GM21528 (cell line): ENCODE measurements at regions not wholly inside any gene's neighbourhood (a gene's known extent, or its start where the extent isn't known, plus 50 kb on each side); places are given as distances from the start of the nearest gene placed in this dataset.
"Not testable (repeated sequence)": the region's sequence is repeated elsewhere in the genome, so short reads cannot be mapped to it uniquely, and the experiment has no call there.

Experiments used
- ATAC-seq: cut with Tn5 transposase; IDR thresholded peaks from one replicate; pipeline ENCODE4 v1.9.1; 2021; ENCODE audit warnings: mild to moderate bottlenecking, moderate library complexity; ENCODE audit not compliant: unreplicated experiment, low FRiP score

GRCh38 chr11:127998421-127998820, 588.9 kb downstream of the ETS1 start:
- no peak for ATAC-seq

GRCh38 chr11:127997594-127997993, 589.8 kb downstream of the ETS1 start:
- no peak for ATAC-seq

DNA sequence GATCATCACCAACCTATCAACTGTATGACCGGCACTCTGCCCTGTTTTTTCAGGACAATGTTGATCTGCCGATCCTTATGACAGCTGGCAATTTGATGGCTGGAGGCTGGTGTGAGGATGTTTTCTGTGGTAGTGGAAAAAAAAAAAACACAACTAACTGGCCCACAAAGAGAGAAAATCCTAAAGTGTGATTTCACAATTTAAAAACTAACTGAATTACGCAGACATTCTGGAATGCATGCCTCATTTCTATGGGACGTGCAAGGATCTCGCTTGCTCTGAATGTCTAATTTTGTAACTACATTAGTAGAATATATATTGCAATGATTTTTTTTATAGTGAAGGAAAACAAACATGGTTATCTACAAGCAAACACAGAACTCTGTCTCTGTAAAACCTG, 590.5 kb downstream of the ETS1 start:
- no peak for ATAC-seq

GRCh38 chr11:127995921-127996320, 591.4 kb downstream of the ETS1 start:
- no peak for ATAC-seq

DNA sequence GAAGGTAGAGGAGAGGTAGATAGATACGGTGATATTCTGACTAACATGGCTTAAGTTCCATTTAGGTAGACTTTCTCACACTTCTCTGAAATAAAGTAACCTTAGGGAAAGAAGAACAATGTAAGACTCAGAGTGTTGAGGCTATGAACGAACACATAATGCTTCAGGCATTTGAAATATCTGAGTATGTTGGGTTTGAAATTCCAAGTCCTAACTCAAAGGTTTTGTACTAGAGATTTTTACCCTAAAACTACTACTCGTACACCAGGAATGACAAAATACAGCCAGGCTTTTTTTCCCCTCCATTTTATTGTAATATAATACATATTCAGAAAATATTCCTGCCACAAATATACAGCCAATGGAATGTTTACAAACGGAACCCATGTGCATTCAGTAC, 592.6 kb downstream of the ETS1 start:
- no peak for ATAC-seq

- no peak for ATAC-seq
Measured at GRCh38 chr11:127993788-127994187, 593.6 kb downstream of the ETS1 start.

GRCh38 chr11:127993281-127993680, 594.1 kb downstream of the ETS1 start:
- ATAC-seq = no peak

DNA sequence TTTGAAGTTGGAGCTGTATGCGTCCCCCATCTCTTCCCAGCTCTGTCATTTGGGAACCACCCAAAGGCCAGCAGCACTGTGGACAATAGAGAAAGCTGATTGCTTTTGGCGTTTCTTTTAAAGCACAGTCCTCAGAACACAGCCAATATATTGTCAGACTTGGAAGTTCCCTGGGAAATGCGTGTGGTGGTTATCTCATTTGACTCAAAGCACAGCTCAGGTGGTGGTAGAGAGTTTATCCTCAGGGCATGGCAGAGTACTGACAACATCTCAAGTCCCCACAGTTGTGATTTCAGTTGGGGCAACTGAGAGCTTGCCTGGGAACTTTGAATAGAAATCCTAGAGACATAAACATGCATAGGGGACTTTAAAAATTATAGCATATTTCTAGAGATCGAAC, 601.3 kb downstream of the ETS1 start:
- no peak for ATAC-seq

DNA sequence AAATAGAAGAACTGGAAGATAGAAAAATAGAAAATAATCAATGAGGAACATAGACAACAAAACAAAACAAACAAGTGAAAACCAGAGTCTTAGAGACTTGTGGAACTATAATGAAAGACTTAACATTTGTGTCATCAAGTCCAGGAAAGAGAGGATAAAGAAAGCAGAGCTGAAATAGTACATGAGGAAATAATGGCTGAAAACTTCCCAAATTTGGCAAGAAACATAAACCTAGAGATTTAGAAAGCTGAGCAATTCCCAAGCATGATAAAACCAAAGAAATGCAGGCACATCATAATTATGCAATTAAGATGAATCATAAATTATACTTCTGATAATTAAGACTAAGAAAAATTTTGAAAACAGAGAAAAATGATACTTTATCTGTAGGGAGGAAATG, 614.5 kb downstream of the ETS1 start:
- no peak for ATAC-seq

GRCh38 chr11:127971448-127971847, 615.9 kb downstream of the ETS1 start:
- ATAC-seq = no peak

- no peak for ATAC-seq
Measured at GRCh38 chr11:127966821-127967220, 620.5 kb downstream of the ETS1 start.

GRCh38 chr11:127965939-127966668, 621.3 kb downstream of the ETS1 start:
- ATAC-seq = no peak

GRCh38 chr11:127962416-127962815, 624.9 kb downstream of the ETS1 start:
- no peak for ATAC-seq

DNA sequence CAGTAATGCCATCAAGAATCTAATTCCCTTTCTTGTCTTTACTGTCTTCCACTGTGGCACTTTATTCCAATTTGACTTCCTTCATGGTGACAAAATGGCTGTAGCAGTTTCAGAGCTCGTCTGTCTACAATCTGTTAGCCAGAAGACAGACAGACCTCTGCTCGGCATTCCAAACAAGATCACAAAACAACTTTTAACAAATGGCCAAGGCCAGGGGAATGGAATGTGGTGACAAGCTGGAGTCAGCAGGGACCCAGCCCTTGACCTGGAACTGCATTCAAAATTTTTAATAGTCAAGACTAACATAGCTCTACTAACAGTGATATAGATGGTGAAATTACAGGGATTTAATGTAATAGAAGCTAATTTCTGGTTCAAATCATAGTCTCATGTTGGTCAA, 637.2 kb downstream of the ETS1 start:
- ATAC-seq = no peak

DNA sequence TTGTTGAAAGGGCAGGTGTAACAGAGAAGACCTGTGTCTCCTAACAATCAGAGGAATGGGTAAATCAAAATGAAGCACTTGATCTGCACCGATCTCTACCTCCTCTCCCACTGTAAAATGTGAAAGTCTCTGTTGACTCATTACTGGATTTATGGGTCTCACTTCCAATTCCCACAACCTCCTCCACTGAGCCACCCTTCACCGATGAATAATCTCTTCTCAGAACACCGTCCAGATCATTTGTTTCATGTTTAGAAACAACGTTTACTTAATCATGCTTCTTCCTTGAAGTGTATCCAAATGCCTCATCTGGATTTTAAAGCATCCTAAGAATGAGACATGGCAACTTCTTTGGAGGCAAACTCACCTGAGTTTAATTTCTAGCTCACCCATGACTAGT, 643.6 kb downstream of the ETS1 start:
- ATAC-seq = no peak

DNA sequence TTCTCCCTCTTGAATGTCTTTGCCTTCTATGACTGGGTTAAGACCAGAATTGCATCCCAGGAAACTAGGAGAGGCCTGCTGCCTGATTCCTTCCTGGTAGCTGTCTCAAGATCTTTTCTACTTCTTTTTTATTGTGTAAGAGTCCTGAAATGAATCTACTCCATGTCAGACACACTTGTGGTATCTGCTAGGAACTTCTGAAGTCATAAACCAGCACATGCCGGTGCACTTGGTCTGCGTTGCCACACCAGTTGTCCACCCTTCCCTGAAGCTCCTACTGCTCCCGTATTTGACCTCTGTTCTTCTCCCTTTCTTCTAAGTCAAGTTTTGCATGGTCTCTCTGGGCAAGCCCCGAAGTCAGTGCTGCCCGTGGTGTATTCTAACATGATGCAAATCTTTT, 644.2 kb downstream of the ETS1 start:
- no peak for ATAC-seq

- not testable (repeated sequence) for ATAC-seq
Measured at GRCh38 chr11:127941554-127941953, 645.8 kb downstream of the ETS1 start.

DNA sequence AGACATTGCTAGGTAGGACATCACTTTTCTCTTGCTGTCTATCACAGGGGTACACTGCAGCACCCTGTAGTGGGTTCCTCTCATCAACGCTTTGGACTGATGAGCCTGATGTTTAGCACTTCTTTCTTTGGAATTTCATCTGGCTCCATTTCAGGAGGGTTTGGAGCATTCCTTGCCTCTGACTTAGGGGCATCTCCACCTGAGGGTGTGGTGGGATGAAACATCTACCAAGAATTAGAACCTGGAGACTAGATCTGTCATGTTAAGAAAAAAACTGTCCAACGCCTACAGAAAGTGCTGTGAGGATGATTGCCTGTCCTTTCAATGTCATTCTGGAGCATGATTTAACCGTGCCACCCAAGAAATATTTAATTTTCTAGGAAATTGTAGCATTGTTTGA, 648.4 kb downstream of the ETS1 start:
- ATAC-seq = no peak

DNA sequence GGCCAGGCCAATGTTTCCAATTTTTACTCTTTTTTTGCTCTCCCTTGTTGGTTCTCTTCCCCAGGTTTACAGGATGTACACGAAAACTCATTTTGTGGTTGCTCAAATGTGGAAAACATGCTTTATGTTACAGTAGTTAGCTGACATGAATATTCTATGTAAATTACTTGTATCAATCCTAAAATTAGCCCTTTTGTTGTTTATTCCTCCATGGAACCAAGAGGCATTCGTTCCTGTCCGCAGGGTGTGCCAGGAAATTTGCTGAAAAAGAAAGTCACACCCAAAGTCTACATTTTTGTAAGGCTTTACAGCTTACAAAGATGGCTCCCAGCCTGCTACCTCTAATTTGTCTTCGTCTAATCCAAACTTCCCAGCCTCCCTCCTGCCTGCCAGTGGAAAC, 652.3 kb downstream of the ETS1 start:
- ATAC-seq = no peak

DNA sequence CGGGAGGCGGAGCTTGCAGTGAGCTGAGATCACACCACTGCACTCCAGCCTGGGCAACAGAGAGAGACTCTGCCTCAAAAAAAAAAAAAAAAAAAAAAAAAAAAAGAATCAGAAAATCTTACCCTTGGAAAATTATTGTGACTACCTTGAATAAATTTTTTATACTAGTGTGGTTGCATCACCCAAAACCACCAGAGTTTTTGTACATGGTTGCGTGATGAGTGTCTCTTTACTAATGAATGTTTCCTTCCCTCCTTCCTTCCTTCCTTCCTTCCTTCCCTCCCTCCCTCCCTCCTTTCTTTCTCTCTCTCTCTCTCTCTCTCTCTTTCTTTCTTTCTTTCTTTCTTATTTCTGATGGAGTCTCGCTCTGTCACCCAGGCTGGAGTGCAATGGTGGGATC, 653.4 kb downstream of the ETS1 start:
- not testable (repeated sequence) for ATAC-seq

DNA sequence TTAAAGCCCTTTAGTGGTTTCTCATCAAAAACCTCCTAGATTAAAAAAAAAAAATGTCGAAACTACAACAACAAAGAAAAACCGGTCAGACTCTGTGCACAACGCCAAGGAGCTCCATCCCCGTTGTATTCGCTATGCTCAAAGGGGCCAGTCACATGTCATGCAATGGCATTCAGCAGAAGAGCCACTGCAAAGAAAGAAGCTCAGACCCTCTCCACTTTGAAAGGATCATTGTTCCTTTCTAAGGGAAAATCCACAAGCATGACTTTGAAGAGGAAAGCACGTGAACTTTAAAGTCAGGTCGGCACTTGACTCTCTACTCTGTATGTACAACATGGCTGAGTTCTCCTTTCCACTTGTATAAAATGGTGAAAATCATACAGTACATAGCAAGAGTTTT, 655.6 kb downstream of the ETS1 start:
- no peak for ATAC-seq

GRCh38 chr11:127926721-127927120, 660.6 kb downstream of the ETS1 start:
- ATAC-seq = no peak

DNA sequence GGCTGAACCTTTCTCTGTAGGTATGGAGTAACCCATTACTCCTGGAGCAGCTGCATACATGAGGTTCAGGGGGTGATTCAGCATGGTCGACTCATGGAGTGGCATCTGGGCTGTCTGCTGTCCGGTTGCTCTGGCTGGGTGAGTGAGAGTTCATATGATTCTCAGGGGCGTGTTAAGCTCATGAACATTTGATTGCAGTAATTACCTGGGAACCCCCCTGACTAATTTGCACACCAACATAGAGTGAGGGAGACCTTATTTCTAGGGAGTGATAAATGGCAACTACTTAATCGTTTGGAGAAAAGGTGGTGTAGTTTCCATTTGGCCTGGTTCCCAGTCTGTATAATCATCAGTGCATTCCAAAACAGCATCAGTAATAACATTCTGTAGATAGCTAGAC, 661.9 kb downstream of the ETS1 start:
- no peak for ATAC-seq
